OCI-LY3 (cell line): ENCODE measurements at regions not wholly inside any gene's neighbourhood (a gene's known extent, or its start where the extent isn't known, plus 50 kb on each side); places are given as distances from the start of the nearest gene placed in this dataset.
"Not testable (repeated sequence)": the region's sequence is repeated elsewhere in the genome, so short reads cannot be mapped to it uniquely, and the experiment has no call there.

Experiments used
- H2AFZ ChIP-seq: fragments of 200-600, 300-600 bp; shearing (Covaris generic); 2 replicates; pipeline ENCODE4 v1.6.0; 2014; ENCODE audit warnings: antibody characterized with exemption, low read depth, low read length
- H3K27ac ChIP-seq: fragments of 200-600, 300-600 bp; sonication (generic); 2 replicates; pipeline ENCODE4 v1.5.1; 2014; ENCODE audit warnings: mild to moderate bottlenecking, low read length, moderate library complexity, mixed read lengths
- H3K27me3 ChIP-seq: fragments of 200-600, 300-600 bp; sonication (generic); 2 replicates; pipeline ENCODE4 v1.6.1; 2014; ENCODE audit warnings: low read depth, low read length, mixed read lengths
- H3K36me3 ChIP-seq: fragments of 200-600, 300-600 bp; sonication (generic); replicated peaks from 2 replicates; pipeline ENCODE3; 2014; ENCODE audit warnings: low read depth, low read length, mixed read lengths
- H3K4me1 ChIP-seq: fragments of 300-600, 200-600 bp; sonication (generic); 2 replicates; pipeline ENCODE4 v1.6.1; 2014; ENCODE audit warnings: low read length, mixed read lengths
- H3K4me2 ChIP-seq: fragments of 200-600, 300-600 bp; sonication (generic); 2 replicates; pipeline ENCODE4 v1.6.1; 2014; ENCODE audit warnings: low read length, mixed read lengths
- H3K4me3 ChIP-seq: fragments of 300-600, 200-600 bp; sonication (generic); 2 replicates; pipeline ENCODE4 v1.5.1; 2014; ENCODE audit warnings: antibody characterized with exemption, mild to moderate bottlenecking, low read length, moderate library complexity
- H3K79me2 ChIP-seq: fragments of 300-600, 200-600 bp; shearing (Covaris generic); 2 replicates; pipeline ENCODE4 v1.6.1; 2014; ENCODE audit warnings: mild to moderate bottlenecking, low read length, mixed read lengths
- H3K9ac ChIP-seq: fragments of 300-600, 200-600 bp; shearing (Covaris generic); 2 replicates; pipeline ENCODE4 v1.6.0; 2014; ENCODE audit warnings: mild to moderate bottlenecking, low read length, moderate library complexity
- H3K9me3 ChIP-seq: fragments of 200-600, 300-600 bp; shearing (Covaris generic); 2 replicates; pipeline ENCODE4 v1.6.1; 2014; ENCODE audit warnings: low read length, mixed read lengths; ENCODE audit not compliant: insufficient read depth
- H4K20me1 ChIP-seq: fragments of 200-600, 300-600 bp; sonication (generic); 2 replicates; pipeline ENCODE4 v1.6.1; 2016; ENCODE audit warnings: low read length, mixed read lengths; ENCODE audit not compliant: insufficient read depth
- EZH2phosphoT487 ChIP-seq: fragments of 200-600 bp; shearing (Covaris generic); IDR thresholded peaks from 2 replicates; pipeline ENCODE4 v1.6.1; 2018; ENCODE audit warnings: antibody characterized with exemption, mixed run types, low read depth
- TF ChIP-seq, protein P1 (sequence below): fragments of 200-600, 300-600 bp; sonication (generic); IDR thresholded peaks from 2 replicates; pipeline ENCODE4 v1.5.1; 2014; ENCODE audit warnings: antibody characterized with exemption, low read length, low read depth

DNA sequence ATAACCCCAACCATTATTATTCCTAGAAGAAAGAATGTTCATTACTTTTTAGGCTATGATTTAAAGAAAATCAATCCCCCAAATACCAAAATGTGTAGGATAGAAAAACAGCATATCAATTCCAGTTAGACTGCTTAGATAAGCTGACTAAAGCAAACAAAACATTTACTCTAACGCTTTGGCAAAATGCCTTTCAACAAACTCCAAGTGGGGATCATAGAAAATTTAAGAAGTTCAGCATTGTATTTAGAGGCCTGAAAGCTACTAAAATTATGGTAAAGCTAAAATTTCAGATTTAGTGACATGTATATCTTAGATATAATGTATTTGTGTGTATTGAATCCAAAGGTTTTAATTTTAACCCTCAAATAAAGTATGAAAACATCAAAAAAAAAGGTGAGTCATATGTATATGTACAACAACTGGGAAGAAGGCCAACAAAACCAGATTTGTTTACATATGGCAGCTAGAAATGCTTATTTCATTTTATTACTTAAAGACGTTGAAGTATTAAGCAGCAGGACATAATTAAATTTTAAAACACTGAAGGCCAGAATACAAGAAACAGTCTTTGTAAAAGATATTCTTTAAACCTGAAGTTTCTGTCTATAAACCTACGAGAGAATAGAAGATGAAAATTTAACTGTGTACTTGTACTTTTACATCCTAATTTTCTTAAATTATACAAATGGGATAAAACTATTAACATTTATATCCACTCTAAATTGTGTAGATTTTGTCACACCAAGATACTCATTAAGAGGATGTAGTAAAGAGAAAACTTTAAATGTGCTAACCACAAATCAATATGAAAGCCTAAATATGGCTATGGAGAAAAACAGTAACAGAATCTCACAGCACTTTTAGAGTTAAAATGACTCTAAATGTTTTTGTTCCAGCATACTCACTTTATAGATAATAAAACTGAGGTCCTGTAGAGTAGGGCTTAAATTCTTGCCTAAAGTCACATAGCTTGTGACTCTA, 71.4 kb downstream of the SLC41A2 start:
- H3K9me3 ChIP-seq, result no peaks in the 10 kb centered on the region
- H3K27me3 ChIP-seq, result no peaks in the 10 kb centered on the region
- TF ChIP-seq, protein P1, sequence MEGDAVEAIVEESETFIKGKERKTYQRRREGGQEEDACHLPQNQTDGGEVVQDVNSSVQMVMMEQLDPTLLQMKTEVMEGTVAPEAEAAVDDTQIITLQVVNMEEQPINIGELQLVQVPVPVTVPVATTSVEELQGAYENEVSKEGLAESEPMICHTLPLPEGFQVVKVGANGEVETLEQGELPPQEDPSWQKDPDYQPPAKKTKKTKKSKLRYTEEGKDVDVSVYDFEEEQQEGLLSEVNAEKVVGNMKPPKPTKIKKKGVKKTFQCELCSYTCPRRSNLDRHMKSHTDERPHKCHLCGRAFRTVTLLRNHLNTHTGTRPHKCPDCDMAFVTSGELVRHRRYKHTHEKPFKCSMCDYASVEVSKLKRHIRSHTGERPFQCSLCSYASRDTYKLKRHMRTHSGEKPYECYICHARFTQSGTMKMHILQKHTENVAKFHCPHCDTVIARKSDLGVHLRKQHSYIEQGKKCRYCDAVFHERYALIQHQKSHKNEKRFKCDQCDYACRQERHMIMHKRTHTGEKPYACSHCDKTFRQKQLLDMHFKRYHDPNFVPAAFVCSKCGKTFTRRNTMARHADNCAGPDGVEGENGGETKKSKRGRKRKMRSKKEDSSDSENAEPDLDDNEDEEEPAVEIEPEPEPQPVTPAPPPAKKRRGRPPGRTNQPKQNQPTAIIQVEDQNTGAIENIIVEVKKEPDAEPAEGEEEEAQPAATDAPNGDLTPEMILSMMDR, result no peak
- no peak for TF ChIP-seq EZH2phosphoT487
- H3K4me3 ChIP-seq, result no peak overlapping the region
- no peak overlapping the region for H3K4me2 ChIP-seq
- peaks cover 3% of the 10 kb centered on the region; the same call in 1 of the 2 replicates for H4K20me1 ChIP-seq
- H3K4me1 ChIP-seq, result peaks cover 15% of the 10 kb centered on the region
- H2AFZ ChIP-seq, result no peak overlapping the region
- H3K79me2 ChIP-seq, result peaks cover 4% of the 10 kb centered on the region; the same call in 1 of the 2 replicates
- H3K36me3 ChIP-seq, result peaks cover 20% of the 10 kb centered on the region
- H3K27ac ChIP-seq, result no peak overlapping the region
- H3K9ac ChIP-seq, result no peak overlapping the region

DNA sequence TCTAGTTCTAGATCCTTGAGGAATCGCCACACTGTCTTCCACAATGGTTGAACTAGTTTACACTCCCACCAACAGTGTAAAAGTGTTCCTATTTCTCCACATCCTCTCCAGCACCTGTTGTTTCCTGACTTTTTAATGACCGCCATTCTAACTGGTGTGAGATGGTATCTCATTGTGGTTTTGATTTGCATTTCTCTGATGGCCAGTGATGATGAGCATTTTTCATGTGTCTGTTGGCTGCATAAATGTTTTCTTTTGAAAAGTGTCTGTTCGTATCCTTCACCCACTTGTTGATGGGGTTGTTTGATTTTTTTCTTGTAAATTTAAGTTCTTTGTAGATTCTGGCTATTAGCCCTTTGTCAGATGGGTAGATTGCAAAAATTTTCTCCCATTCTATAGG, 79.2 kb downstream of the SLC41A2 start:
- not testable (repeated sequence) for H3K9ac ChIP-seq, H3K79me2 ChIP-seq, H3K36me3 ChIP-seq, H3K9me3 ChIP-seq, H3K4me1 ChIP-seq, H2AFZ ChIP-seq, H3K4me2 ChIP-seq, H4K20me1 ChIP-seq, H3K27me3 ChIP-seq, H3K27ac ChIP-seq, H3K4me3 ChIP-seq

DNA sequence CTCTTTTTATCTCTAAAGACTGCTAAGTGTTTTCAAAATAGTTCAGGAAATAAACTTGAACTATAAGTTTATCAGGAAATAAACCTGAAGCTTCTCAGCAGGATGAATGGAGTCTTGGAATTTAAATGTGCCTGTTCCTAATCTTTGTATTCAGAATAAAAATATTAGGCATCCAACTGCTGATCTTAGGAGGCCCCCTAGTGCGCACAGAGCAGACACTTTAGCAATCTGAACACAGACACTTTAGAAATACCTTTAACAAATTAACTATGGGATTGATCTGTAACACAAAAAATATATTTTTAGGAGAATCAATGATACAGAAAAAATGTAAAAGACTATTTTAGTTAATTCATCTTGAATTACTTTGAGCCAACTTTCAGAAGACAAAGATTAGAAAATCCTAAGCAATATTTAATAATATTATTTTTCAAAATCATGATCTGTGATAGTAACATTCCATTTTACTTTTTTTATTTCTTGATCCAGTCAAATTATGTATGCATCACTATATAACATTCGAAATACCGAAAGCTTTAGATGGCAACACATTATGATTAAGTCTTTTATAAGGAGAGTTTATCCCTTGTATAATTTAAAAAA, 80.9 kb downstream of the SLC41A2 start:
- Histone ChIP-seq H3K9me3 (no peaks in the 10 kb centered on the region), H3K4me2 (no peak overlapping the region), H3K27ac (no peak overlapping the region), H3K9ac (no peak overlapping the region), H3K4me1 (no peaks in the 10 kb centered on the region), H2AFZ (no peak overlapping the region), H4K20me1 (no peaks in the 10 kb centered on the region), H3K79me2 (no peaks in the 10 kb centered on the region), H3K4me3 (no peak overlapping the region), H3K27me3 (no peaks in the 10 kb centered on the region), H3K36me3 (peaks cover 12% of the 10 kb centered on the region)
- TF ChIP-seq, protein P1, result peak; percentile 75
- TF ChIP-seq EZH2phosphoT487, result no peak

DNA sequence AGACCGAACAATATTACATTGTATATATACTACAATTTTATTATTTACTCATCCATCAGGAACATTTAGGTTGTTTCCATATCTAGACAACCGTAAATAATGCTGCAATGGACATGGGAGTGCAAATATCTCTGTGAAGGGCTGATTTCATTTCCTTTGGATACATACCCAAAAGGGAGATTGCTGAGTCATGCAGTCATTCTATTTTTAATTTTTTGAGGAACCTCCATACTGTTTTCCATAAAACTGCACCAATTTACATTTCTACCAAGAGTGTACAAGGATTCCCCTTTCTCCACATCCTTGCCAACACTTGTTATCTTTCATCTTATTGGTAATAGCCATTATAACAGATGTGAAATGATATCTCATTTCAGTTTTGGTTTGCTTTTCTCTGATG, 84.7 kb downstream of the SLC41A2 start:
- TF ChIP-seq, protein P1, result no peak
- TF ChIP-seq EZH2phosphoT487, result no peak

More for the DNA sequence above, 84.7 kb downstream of the SLC41A2 start:
- Histone ChIP-seq H3K4me2 (no peak overlapping the region), H3K9me3 (no peaks in the 10 kb centered on the region), H3K4me3 (no peak overlapping the region), H3K27me3 (no peaks in the 10 kb centered on the region), H3K27ac (no peak overlapping the region), H3K79me2 (no peaks in the 10 kb centered on the region), H4K20me1 (no peaks in the 10 kb centered on the region), H3K36me3 (peaks cover 26% of the 10 kb centered on the region), H2AFZ (no peak overlapping the region), H3K4me1 (peaks cover 37% of the 10 kb centered on the region), H3K9ac (no peak overlapping the region)
